ENCODE measurements at regions not wholly inside any gene's neighbourhood (a gene's known extent, or its start where the extent isn't known, plus 50 kb on each side); places are given as distances from the start of the nearest gene placed in this dataset.

GRCh38 chr13:97520061-97520460 is 86.1 kb downstream of the RAP2A start:
- TF ChIP-seq, protein P1, sequence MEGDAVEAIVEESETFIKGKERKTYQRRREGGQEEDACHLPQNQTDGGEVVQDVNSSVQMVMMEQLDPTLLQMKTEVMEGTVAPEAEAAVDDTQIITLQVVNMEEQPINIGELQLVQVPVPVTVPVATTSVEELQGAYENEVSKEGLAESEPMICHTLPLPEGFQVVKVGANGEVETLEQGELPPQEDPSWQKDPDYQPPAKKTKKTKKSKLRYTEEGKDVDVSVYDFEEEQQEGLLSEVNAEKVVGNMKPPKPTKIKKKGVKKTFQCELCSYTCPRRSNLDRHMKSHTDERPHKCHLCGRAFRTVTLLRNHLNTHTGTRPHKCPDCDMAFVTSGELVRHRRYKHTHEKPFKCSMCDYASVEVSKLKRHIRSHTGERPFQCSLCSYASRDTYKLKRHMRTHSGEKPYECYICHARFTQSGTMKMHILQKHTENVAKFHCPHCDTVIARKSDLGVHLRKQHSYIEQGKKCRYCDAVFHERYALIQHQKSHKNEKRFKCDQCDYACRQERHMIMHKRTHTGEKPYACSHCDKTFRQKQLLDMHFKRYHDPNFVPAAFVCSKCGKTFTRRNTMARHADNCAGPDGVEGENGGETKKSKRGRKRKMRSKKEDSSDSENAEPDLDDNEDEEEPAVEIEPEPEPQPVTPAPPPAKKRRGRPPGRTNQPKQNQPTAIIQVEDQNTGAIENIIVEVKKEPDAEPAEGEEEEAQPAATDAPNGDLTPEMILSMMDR (IDR thresholded peaks at IDR 0.05; ENCODE audit: low read depth, low read length, missing control alignments) = no peak
- no peaks in the 10 kb centered on the region for H3K27me3 ChIP-seq (replicated peaks)
- no peaks in the 10 kb centered on the region for H3K36me3 ChIP-seq (replicated peaks)
- in situ Hi-C loops (cut with HindIII; ENCODE audit: low pct_ligation_motif_present, low sequenced_read_pairs) = no loop called here
- H3K4me3 ChIP-seq (ENCODE audit: low read depth, low read length) = no peak overlapping the region
- no peak overlapping the region for H3K27ac ChIP-seq
- DNase-seq = no peak

- no peak overlapping the region for H3K27ac ChIP-seq
- H3K36me3 ChIP-seq (replicated peaks) = no peaks in the 10 kb centered on the region
- no peaks in the 10 kb centered on the region for H3K27me3 ChIP-seq (replicated peaks)
- in situ Hi-C loops (cut with HindIII; ENCODE audit: low pct_ligation_motif_present, low sequenced_read_pairs) = no loop called here
- TF ChIP-seq, protein P1 (IDR thresholded peaks at IDR 0.05; ENCODE audit: low read depth, low read length, missing control alignments) = no peak
- no peak for DNase-seq
- no peak overlapping the region for H3K4me3 ChIP-seq (ENCODE audit: low read depth, low read length)
These were observed 86.9 kb downstream of the RAP2A start for GRCh38 chr13:97520866-97521265.

- Histone ChIP-seq H3K27ac (no peak overlapping the region), H3K4me3 (ENCODE audit: low read depth, low read length) (no peak overlapping the region), H3K36me3 (replicated peaks) (no peaks in the 10 kb centered on the region), H3K27me3 (replicated peaks) (no peaks in the 10 kb centered on the region)
- TF ChIP-seq, protein P1 (IDR thresholded peaks at IDR 0.05; ENCODE audit: low read depth, low read length, missing control alignments) = no peak
- no peak for DNase-seq
- in situ Hi-C loops (cut with HindIII; ENCODE audit: low pct_ligation_motif_present, low sequenced_read_pairs) = no loop called here
These were observed 87.8 kb downstream of the RAP2A start for GRCh38 chr13:97521726-97522125.

DNA sequence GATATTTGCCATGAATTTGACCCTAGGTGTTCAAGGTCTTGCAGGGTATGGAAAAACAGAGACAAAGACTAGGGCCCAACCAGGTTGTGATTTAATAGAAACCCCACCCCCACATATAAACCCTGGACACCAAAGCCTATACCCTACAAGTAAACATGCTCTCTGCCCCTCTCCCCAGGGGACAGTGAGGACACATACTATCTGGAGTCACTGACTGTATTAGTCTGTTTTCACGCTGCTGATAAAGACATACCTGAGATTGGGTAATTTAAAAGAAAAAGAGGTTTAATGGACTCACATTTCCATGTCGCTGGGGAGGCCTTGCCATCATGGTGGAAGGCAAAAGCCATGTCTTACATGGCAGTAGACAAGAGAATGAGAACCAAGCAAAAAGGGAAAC is 88.3 kb downstream of the RAP2A start:
- no peak for DNase-seq
- H3K36me3 ChIP-seq (replicated peaks) = no peaks in the 10 kb centered on the region
- TF ChIP-seq, protein P1 (IDR thresholded peaks at IDR 0.05; ENCODE audit: low read depth, low read length, missing control alignments) = no peak
- in situ Hi-C loops (cut with HindIII; ENCODE audit: low pct_ligation_motif_present, low sequenced_read_pairs) = no loop called here
- no peaks in the 10 kb centered on the region for H3K27me3 ChIP-seq (replicated peaks)
- no peak overlapping the region for H3K4me3 ChIP-seq (ENCODE audit: low read depth, low read length)
- no peak overlapping the region for H3K27ac ChIP-seq

GRCh38 chr13:97526556-97526955 is 92.6 kb downstream of the RAP2A start:
- H3K36me3 ChIP-seq (replicated peaks) = no peaks in the 10 kb centered on the region
- no peak for DNase-seq
- TF ChIP-seq, protein P1 (IDR thresholded peaks at IDR 0.05; ENCODE audit: low read depth, low read length, missing control alignments) = no peak
- in situ Hi-C loops (cut with HindIII; ENCODE audit: low pct_ligation_motif_present, low sequenced_read_pairs) = no loop called here
- H3K27me3 ChIP-seq (replicated peaks) = no peaks in the 10 kb centered on the region
- H3K27ac ChIP-seq = no peak overlapping the region
- H3K4me3 ChIP-seq (ENCODE audit: low read depth, low read length) = no peak overlapping the region

GRCh38 chr13:97528518-97528917 is 94.5 kb downstream of the RAP2A start:
- Histone ChIP-seq H3K36me3 (replicated peaks) (no peaks in the 10 kb centered on the region), H3K27me3 (replicated peaks) (no peaks in the 10 kb centered on the region), H3K27ac (no peak overlapping the region), H3K4me3 (ENCODE audit: low read depth, low read length) (no peak overlapping the region)
- in situ Hi-C loops (cut with HindIII; ENCODE audit: low pct_ligation_motif_present, low sequenced_read_pairs) = no loop called here
- TF ChIP-seq, protein P1 (IDR thresholded peaks at IDR 0.05; ENCODE audit: low read depth, low read length, missing control alignments) = no peak
- DNase-seq = no peak

Data from brain microvascular endothelial cell (primary cell).